ENCODE measurements at regions not wholly inside any gene's neighbourhood (a gene's known extent, or its start where the extent isn't known, plus 50 kb on each side); places are given as distances from the start of the nearest gene placed in this dataset. TPM values are rescaled to one million over a fixed set of nuclear protein-coding genes. Genes with fewer than 3 reads are reported as not detected.

DNA sequence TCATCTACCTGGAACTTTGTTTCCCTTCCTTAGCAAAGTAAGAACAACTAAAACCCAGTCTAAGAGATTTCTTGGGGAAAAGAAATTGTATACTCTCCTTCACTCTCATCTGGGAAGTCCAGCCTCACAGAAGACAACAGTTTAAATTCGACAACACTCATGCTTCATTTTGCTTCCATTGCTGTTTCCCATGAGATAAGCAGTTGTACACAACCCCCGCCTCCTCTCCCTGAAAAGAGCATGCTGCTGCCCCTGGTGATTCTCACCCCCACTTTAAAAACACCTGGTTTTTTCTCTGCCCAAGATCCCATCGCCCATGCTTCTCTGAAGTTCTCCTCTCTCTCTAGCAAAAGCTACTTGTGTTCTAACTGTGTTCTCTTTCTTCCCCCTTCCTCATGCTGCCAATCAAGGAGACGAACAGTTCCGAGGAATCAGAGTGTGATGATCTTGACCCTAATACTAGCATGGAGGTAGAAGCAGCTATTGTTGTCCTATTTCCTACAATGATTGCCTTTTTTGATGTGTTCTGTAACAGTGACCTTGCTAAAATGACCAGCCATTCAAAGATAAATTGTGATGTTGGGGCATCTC, 51.1 kb upstream of the UMPS start:
- H3K27ac ChIP-seq (ENCODE audit: extremely low read length, insufficient read depth, low read length): no peak overlapping the region
- ATAC-seq (no peak), FAIRE-seq (no peak)

More for the DNA sequence above, 51.1 kb upstream of the UMPS start:
- in situ Hi-C loops (cut with HindIII; ENCODE audit: extremely low pct_ligation_motif_present, low pct_unique_long_range_greater_than_20kb) (loop anchor here (25.0 kb wide), 1 partner anchor 317 kb away; no protein-coding TSS in a partner anchor), intact Hi-C loops (cut with micrococcal nuclease; ENCODE audit: unreplicated experiment) (no loop called here)
- Histone ChIP-seq H4K20me1 (ENCODE audit: insufficient read depth, low read length) (no peaks in the 10 kb centered on the region), H3K36me3 (replicated peaks in 1 of 2; ENCODE audit: control insufficient read depth in 1 of 2, insufficient read depth in 2 of 2, low read length in 2 of 2) (peaks cover 6 to 19% of the 10 kb centered on the region in 2 experiments; a peak in 4 of 5 replicates), H3K27me3 (ENCODE audit: control insufficient read depth in 1 of 2, insufficient read depth in 2 of 2, low read length in 2 of 2) (no peaks in the 10 kb centered on the region), H3K4me1 (ENCODE audit: insufficient read depth, low read length) (peaks cover under 1% of the 10 kb centered on the region), H3K9me3 (ENCODE audit: low read length) (no peaks in the 10 kb centered on the region), H3K4me3 (replicated peaks in 1 of 3; ENCODE audit: insufficient read depth in 1 of 3, low read depth in 2 of 3, low read length in 3 of 3) (no peak overlapping the region), H3K9ac (ENCODE audit: insufficient read depth, low read depth, low read length) (no peak overlapping the region), H2AFZ (ENCODE audit: low read length) (no peak overlapping the region), H3K4me2 (ENCODE audit: low read depth, low read length) (no peak overlapping the region), H3K79me2 (ENCODE audit: insufficient read depth, low read length) (no peaks in the 10 kb centered on the region)
- TF ChIP-seq PHF20 (CRISPR knock-in tag; IDR thresholded peaks at IDR 0.05) (no peak), CENPT (CRISPR knock-in tag; IDR thresholded peaks at IDR 0.05; ENCODE audit: low read depth) (no peak), PRPF4 (IDR thresholded peaks at IDR 0.05; ENCODE audit: low read depth, low read length, poor library complexity, severe bottlenecking) (no peak), MAZ (IDR thresholded peaks at IDR 0.05; ENCODE audit: borderline replicate concordance, low read depth, low read length) (no peak), MAZ (CRISPR knock-in tag; IDR thresholded peaks at IDR 0.05; ENCODE audit: low read depth) (no peak), ZNF224 (CRISPR knock-in tag; IDR thresholded peaks at IDR 0.05) (no peak), ZNF431 (CRISPR knock-in tag; IDR thresholded peaks at IDR 0.05; ENCODE audit: borderline replicate concordance, low read depth) (no peak), MLLT10 (CRISPR knock-in tag; IDR thresholded peaks at IDR 0.05) (no peak)
- POLR2A ChIA-PET: no interaction called here
- DNase-seq (ENCODE audit: low spot score): no peak
- CTCF ChIA-PET (ENCODE audit: low intra/inter-chr PET ratio, low total read pairs): no interaction called here
- no TSS peak for BruUV-seq (replicated peaks)
- WGBS (ENCODE audit: low lambda C conversion rate): 97% methylated on average over 5 of the region's 5 CpGs

Small RNA genes lying in the stretch of these regions (microRNA-seq; reads per million reads assigned to microRNA genes)
- not detected for gene MIR5002
- not detected for gene MIR6083

Small RNA genes lying in the stretch of these regions (small RNA-seq; reads per million reads assigned to genes)
- gene MIR5002 (ENCODE audit: insufficient read depth in 2 of 3, insufficient read length in 3 of 3, low read depth in 2 of 3, low replicate concordance in 1 of 3) (0 reads per million in 3 experiments), gene MIR6083 (ENCODE audit: insufficient read depth in 2 of 3, insufficient read length in 3 of 3, low read depth in 2 of 3, low replicate concordance in 1 of 3) (0 reads per million in 3 experiments), gene RNU6-143P (ENCODE audit: insufficient read depth in 2 of 3, insufficient read length in 3 of 3, low read depth in 2 of 3, low replicate concordance in 1 of 3) (0 reads per million in 3 experiments)

Measured in HepG2 (cell line).